ENCODE measurements at regions not wholly inside any gene's neighbourhood (a gene's known extent, or its start where the extent isn't known, plus 50 kb on each side); places are given as distances from the start of the nearest gene placed in this dataset.

GRCh38 chr13:44651724-44652123 is 75.6 kb upstream of the TSC22D1 start:
- TF ChIP-seq CTCF (IDR thresholded peaks at IDR 0.05; ENCODE audit: poor library complexity) (no peak), EZH2phosphoT487 (IDR thresholded peaks at IDR 0.05; ENCODE audit: low read depth, severe bottlenecking, unreplicated experiment) (no peak), EZH2 (IDR thresholded peaks at IDR 0.05; ENCODE audit: borderline replicate concordance) (no peak)
